ENCODE measurements at regions not wholly inside any gene's neighbourhood (a gene's known extent, or its start where the extent isn't known, plus 50 kb on each side); places are given as distances from the start of the nearest gene placed in this dataset.

DNA sequence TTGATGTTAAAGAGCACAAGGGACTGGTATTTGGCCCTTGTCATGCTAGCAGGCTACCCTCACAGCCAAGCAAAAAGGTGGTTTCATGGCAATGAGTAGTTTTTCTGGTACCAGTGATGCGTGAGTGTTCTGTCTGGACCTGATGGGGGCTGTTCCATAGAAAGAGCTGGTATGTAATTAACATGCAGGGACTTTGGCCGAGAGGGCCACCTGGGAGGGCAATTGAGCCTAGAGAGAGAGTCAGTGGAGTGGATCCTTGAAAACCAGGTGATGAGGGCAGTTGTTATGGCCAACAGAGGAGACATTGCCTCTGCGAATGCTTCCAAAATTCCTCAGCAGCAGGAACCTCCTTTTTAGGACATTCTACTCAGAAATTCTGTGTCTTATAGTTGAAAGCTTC, 383.3 kb downstream of the PSAT1 start:
- WGBS (ENCODE audit: insufficient coverage): 91% methylated on average over 3 of the region's 3 CpGs

DNA sequence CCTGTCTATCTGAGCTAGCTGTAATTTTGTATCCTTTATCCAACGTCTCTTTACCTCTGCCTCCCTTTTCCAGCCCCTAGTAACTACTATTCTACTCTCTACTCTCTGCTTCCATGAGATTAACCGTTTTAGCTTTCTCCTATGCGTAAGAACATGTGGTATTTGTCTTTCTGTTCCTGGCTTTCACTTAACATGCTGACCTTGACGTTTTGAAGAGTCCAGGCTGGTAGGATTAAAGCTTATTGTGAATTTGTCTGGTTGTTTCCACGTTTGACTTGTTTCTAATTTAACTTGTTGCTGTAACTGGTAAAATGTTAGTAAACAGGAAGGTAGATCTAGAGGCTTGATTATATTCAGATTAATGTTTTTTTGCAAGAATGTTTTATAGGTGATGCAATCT, 385.3 kb downstream of the PSAT1 start:
- H3K27me3 Mint-ChIP-seq (ENCODE audit: low read depth in 2 of 2): peaks cover 0 to 2% of the 10 kb centered on the region in 2 donors
- H3K36me3 Mint-ChIP-seq: no peaks in the 10 kb centered on the region
- 65% methylated on average over 5 of the region's 5 CpGs for WGBS (ENCODE audit: insufficient coverage)
- Histone ChIP-seq H3K27ac (ENCODE audit: low read length) (no peak overlapping the region), H3K4me1 (ENCODE audit: control insufficient read depth, insufficient read depth, low read length) (no peaks in the 10 kb centered on the region), H3K36me3 (ENCODE audit: control insufficient read depth, insufficient read depth, low read length) (no peaks in the 10 kb centered on the region), H3K4me3 (ENCODE audit: low read length) (no peak overlapping the region), H3K27me3 (ENCODE audit: control insufficient read depth, insufficient read depth, low read length) (no peaks in the 10 kb centered on the region), H3K9me3 (ENCODE audit: control insufficient read depth, insufficient read depth, low read length) (no peaks in the 10 kb centered on the region)
- H3K27ac Mint-ChIP-seq: no peak overlapping the region
- TF ChIP-seq, protein P1, sequence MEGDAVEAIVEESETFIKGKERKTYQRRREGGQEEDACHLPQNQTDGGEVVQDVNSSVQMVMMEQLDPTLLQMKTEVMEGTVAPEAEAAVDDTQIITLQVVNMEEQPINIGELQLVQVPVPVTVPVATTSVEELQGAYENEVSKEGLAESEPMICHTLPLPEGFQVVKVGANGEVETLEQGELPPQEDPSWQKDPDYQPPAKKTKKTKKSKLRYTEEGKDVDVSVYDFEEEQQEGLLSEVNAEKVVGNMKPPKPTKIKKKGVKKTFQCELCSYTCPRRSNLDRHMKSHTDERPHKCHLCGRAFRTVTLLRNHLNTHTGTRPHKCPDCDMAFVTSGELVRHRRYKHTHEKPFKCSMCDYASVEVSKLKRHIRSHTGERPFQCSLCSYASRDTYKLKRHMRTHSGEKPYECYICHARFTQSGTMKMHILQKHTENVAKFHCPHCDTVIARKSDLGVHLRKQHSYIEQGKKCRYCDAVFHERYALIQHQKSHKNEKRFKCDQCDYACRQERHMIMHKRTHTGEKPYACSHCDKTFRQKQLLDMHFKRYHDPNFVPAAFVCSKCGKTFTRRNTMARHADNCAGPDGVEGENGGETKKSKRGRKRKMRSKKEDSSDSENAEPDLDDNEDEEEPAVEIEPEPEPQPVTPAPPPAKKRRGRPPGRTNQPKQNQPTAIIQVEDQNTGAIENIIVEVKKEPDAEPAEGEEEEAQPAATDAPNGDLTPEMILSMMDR (IDR thresholded peaks at IDR 0.05): no peak
- no peaks in the 10 kb centered on the region for H3K4me1 Mint-ChIP-seq
- DNase-seq (no peak), ATAC-seq (no peak)
- H3K4me3 Mint-ChIP-seq: no peak overlapping the region
- intact Hi-C loops (cut with micrococcal nuclease): no loop called here
- peaks cover 0 to 5% of the 10 kb centered on the region in 2 donors for H3K9me3 Mint-ChIP-seq

More for the DNA sequence above, 383.3 kb downstream of the PSAT1 start:
- Mint-ChIP-seq H3K4me1 (no peaks in the 10 kb centered on the region), H3K27ac (no peak overlapping the region), H3K27me3 (ENCODE audit: low read depth in 2 of 2) (peaks cover 0 to 2% of the 10 kb centered on the region in 2 donors), H3K36me3 (no peaks in the 10 kb centered on the region), H3K9me3 (peaks cover 2 to 3% of the 10 kb centered on the region in 2 donors), H3K4me3 (no peak overlapping the region)
- Histone ChIP-seq H3K4me1 (ENCODE audit: control insufficient read depth, insufficient read depth, low read length) (no peaks in the 10 kb centered on the region), H3K9me3 (ENCODE audit: control insufficient read depth, insufficient read depth, low read length) (no peaks in the 10 kb centered on the region), H3K27ac (ENCODE audit: low read length) (no peak overlapping the region), H3K36me3 (ENCODE audit: control insufficient read depth, insufficient read depth, low read length) (no peaks in the 10 kb centered on the region), H3K4me3 (ENCODE audit: low read length) (no peak overlapping the region), H3K27me3 (ENCODE audit: control insufficient read depth, insufficient read depth, low read length) (no peaks in the 10 kb centered on the region)
- TF ChIP-seq, protein P1 (IDR thresholded peaks at IDR 0.05): no peak
- intact Hi-C loops (cut with micrococcal nuclease): no loop called here
- no peak for ATAC-seq
- DNase-seq: no peak

DNA sequence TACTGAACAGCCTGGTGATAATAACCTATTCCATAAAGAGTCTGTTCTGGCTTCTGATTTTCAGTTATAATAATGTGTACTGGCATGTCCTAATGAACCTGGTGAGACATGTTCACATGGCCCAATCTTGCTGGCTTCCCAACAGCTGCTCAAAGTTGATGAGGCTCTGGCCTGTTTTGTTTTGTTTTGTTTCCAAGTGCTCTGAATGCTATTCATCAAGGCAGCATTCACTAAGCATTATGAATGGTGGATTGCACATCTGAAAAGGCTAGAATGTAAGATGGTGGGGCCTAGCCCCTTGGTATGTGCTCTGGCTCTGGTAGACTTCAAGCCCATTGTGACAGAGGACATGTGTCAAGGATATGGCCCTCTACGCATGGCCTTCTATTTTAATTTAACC, 388.5 kb downstream of the PSAT1 start:
- Mint-ChIP-seq H3K4me1 (no peaks in the 10 kb centered on the region), H3K4me3 (no peak overlapping the region), H3K27me3 (ENCODE audit: low read depth in 2 of 2) (peaks cover 0 to 2% of the 10 kb centered on the region in 2 donors), H3K9me3 (peaks cover 0 to 5% of the 10 kb centered on the region in 2 donors), H3K27ac (no peak overlapping the region), H3K36me3 (no peaks in the 10 kb centered on the region)
- no peak overlapping the region for H3K27ac ChIP-seq (ENCODE audit: low read length)
- DNase-seq (no peak), ATAC-seq (no peak)
- TF ChIP-seq, protein P1 (IDR thresholded peaks at IDR 0.05): no peak
- no peak overlapping the region for H3K4me3 ChIP-seq (ENCODE audit: low read length)
- intact Hi-C loops (cut with micrococcal nuclease): no loop called here
- no peaks in the 10 kb centered on the region for H3K27me3 ChIP-seq (ENCODE audit: control insufficient read depth, insufficient read depth, low read length)
- H3K4me1 ChIP-seq (ENCODE audit: control insufficient read depth, insufficient read depth, low read length): no peaks in the 10 kb centered on the region
- H3K36me3 ChIP-seq (ENCODE audit: control insufficient read depth, insufficient read depth, low read length): no peaks in the 10 kb centered on the region
- no peaks in the 10 kb centered on the region for H3K9me3 ChIP-seq (ENCODE audit: control insufficient read depth, insufficient read depth, low read length)
- WGBS (ENCODE audit: insufficient coverage): no CpG with 5 or more reads among the region's 1 CpG

DNA sequence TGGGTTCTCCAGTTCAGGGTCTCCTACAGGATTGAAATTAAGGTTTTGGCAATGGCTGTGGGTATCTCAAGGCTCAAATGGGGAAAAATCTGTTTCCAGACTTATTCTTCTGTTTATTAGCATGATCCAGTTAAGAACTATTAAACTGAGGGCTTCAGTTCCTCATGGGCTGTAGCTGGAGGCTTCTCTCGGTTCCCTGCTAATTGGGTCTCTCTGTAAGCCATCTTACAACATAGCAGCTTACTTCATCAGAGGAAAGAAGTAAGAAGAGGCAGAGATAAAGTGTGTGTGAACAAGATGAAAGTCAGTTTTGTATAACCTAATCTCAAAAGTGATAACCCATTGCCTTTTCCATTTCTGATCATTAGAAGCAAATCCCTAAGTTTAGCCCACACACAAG, 391.9 kb downstream of the PSAT1 start:
- Histone ChIP-seq H3K27ac (ENCODE audit: low read length) (no peak overlapping the region), H3K4me1 (ENCODE audit: control insufficient read depth, insufficient read depth, low read length) (no peaks in the 10 kb centered on the region), H3K4me3 (ENCODE audit: low read length) (no peak overlapping the region), H3K9me3 (ENCODE audit: control insufficient read depth, insufficient read depth, low read length) (no peaks in the 10 kb centered on the region), H3K36me3 (ENCODE audit: control insufficient read depth, insufficient read depth, low read length) (no peaks in the 10 kb centered on the region), H3K27me3 (ENCODE audit: control insufficient read depth, insufficient read depth, low read length) (no peaks in the 10 kb centered on the region)
- Mint-ChIP-seq H3K36me3 (no peaks in the 10 kb centered on the region), H3K9me3 (peaks cover 3 to 6% of the 10 kb centered on the region in 2 donors), H3K27ac (no peak overlapping the region), H3K4me1 (no peaks in the 10 kb centered on the region), H3K27me3 (ENCODE audit: low read depth in 2 of 2) (peaks cover 0 to 3% of the 10 kb centered on the region in 2 donors), H3K4me3 (no peak overlapping the region)
- DNase-seq: no peak
- WGBS (ENCODE audit: insufficient coverage): no CpG with 5 or more reads among the region's 1 CpG
- no peak for ATAC-seq
- intact Hi-C loops (cut with micrococcal nuclease): no loop called here
- TF ChIP-seq, protein P1 (IDR thresholded peaks at IDR 0.05): no peak
